Stimulated activated naive CD4-positive, alpha-beta T cell treated with Interleukin-2 at 50 U/mL for 16 hours (primary cell): ENCODE measurements at regions not wholly inside any gene's neighbourhood (a gene's known extent, or its start where the extent isn't known, plus 50 kb on each side); places are given as distances from the start of the nearest gene placed in this dataset.
"Not testable (repeated sequence)": the region's sequence is repeated elsewhere in the genome, so short reads cannot be mapped to it uniquely, and the experiment has no call there.

Experiments
- DNase-seq: peaks from one replicate; lab custom pipeline; 2025; lab: John Stamatoyannopoulos, UW

- DNase-seq = no peak
Observed at GRCh38 chr9:18032636-18033035, 441.3 kb upstream of the ADAMTSL1 start.

DNA sequence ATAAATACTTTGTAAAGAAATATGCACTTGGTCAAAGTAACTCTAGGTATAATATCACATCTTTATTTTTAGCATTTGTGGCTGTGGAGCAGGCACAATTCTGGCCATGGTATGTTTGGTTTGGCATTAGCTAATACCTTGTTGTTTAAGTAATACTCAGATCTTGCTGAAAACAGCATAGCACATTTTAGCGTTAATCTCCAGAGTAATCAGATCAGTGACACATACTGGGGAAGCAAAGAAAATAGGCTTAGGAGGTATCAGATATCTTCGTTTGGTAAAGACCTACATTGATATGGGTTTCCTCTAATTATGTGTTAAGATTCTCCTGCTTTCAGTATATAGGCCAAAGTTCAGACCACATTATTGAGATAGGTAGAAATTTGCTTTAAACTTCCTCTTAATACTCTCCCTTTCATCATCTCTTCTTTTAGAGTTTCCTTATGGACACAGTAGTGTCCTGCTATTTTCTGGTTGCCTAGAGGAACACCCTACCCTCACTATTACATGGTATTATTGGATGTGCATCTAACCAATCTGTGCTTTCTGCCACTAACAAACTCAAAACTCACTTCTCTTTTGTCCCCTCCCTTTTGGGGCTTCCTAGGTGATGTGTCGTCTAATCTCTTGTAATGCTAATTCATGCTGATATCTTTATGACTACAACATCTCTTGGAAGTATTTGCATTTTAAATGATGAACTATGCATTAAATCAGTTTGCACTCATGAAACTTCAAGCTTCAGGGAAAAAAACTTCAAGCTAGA is 437.3 kb upstream of the ADAMTSL1 start:
- no peak for DNase-seq

GRCh38 chr9:18037981-18038380 is 436.0 kb upstream of the ADAMTSL1 start:
- no peak for DNase-seq

DNA sequence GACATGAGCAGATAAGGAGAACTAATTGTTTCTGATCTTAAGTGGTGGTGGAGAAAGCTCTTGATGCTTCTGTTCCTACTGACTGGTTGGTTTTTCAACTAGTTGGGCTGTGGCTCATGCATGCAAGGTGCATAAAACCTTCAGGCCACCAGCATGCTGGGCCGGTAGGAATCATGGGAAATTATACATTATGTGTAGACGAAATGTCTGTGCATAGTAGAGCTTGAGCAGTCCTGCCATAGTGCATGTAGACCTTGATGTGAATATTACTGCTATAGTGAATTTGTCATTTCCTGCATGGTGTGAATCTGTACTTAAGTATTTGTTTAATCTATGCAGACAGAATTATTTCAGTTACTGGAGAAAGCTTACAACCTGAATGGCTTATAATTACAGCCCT is 433.6 kb upstream of the ADAMTSL1 start:
- no peak for DNase-seq

DNA sequence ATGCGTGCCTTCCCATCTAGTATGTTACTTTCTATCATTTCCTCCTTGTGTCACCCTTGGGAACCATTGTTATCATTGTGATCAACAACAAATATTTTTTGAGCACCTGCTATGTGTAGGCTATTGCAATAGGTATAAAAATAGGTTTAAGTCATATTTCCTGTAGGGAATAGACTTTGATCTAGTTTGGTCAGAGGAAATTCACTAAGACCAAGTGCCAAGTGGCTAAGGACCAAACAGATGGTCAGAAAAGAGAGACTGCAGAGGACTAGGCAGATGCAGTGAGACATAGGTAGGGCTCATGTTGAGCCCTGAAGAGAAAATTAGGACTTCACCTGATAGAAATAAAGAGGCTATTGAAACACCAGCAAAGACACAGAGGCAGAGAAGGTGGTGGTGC is 430.0 kb upstream of the ADAMTSL1 start:
- no peak for DNase-seq

GRCh38 chr9:18045326-18045725 is 428.6 kb upstream of the ADAMTSL1 start:
- DNase-seq = no peak

DNA sequence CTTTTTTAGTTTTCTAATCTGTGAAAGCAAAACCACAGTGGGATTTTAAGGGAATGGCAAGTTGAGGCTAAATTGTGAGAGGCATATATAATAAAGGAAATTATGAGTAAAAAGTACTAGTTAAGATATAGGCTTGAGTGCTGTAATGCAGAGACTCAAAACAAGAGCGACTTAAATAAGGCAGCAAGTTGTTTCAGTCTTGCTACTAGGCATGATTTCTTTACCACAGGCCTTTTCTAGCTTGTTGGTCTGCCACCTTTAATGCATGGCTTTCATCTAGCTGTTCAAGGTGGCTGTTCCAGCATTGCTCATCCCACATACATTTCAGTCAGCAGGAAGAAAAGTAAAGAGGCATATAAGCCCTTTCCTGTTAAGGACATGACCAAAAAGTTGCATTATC is 427.9 kb upstream of the ADAMTSL1 start:
- no peak for DNase-seq

GRCh38 chr9:18051638-18052037 is 422.3 kb upstream of the ADAMTSL1 start:
- no peak for DNase-seq

GRCh38 chr9:18052060-18052459 is 421.9 kb upstream of the ADAMTSL1 start:
- no peak for DNase-seq

GRCh38 chr9:18056269-18056992 is 417.5 kb upstream of the ADAMTSL1 start:
- DNase-seq = no peak

GRCh38 chr9:18056993-18057369 is 417.0 kb upstream of the ADAMTSL1 start:
- DNase-seq = no peak

DNA sequence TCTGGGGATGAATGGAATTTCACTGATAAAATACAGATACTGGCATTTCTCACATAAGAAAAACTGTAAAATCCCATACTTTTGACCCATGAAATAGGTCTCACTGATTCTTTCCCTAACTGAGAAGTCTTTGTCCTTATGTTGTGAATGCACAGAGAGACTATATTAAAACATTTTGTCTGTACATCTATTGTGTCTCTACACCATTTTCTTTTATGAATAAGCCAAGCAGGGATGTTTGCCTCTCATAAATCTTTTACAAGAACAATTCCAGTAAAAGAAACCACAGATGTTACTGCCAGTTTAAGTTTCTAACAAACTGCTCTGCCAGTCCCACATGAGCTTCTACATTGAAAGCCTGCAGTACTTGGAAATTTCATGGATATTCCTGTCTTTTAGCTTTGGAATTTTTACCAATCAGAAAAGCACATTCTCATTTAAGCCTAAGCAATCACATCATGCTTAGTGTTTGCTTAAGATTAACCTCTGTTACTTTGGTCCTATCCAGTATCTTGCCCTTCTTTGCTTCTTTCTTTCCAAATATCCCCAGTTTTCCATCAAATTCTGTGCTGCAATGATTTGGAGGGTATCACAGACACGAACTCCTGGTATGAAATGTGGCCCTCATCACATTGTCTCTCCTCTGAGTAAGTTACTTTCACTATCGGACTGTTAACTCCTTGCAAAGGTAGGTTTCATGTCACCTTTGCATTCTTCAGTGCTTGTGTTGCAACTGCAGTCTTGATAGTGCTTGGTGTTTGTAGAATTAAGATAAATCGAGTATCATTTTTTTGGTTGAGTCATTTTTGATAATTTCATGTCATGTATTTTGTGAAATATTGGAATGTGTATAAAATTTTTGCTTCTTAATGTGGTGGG is 415.1 kb upstream of the ADAMTSL1 start:
- DNase-seq = no peak

- no peak for DNase-seq
Observed at GRCh38 chr9:18059447-18059846, 414.5 kb upstream of the ADAMTSL1 start.

DNA sequence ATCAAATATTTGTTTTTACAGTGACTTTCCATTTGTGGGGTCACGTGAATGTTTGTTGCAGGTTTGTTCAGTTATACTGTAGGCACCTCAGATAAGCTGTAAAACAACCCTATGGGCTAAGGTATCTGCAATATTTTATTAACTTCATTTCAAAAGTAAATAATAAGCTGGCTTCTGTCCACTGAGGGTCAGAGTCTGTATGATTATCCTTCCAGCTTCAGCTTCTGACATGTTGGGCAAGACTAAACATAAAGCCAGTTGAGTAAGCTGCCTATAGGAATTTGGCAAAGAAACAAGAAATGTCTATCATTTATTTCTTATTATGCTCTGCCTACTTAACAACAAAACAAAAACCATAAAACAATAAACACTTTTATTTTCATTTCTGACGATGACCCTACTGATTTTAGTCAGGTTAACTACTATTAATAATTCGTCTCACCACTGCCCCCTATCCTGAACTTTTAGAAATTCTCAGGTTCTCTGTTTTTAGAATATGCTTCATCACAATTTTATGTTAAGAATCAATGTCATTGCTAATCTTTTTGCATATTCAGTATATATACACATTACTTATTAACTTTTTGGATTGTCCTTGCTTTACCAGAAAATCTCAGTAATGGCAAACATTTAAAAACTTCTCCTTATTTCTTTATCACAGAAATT is 413.6 kb upstream of the ADAMTSL1 start:
- no peak for DNase-seq

- DNase-seq = no peak
Observed at GRCh38 chr9:18061332-18061731, 412.6 kb upstream of the ADAMTSL1 start.

DNA sequence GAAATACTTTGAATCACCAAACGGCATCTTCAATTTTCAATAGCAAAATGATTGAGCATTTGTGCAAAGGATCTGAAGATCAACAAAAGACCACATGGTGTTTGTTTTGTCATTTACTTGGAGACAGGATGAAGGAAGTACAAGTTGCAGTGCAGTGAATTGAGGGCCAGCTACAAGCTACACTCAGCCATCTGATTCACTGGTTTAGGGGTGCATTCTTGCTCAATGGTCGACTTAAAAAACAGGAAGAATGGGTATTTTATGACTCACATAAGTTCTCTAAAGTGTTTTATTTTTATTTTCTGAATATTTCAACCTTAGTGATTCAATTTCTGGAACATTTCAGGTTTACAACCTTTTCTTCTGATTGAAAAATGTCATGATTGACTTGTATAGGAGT is 412.1 kb upstream of the ADAMTSL1 start:
- DNase-seq = no peak

GRCh38 chr9:18063856-18064390 is 410.0 kb upstream of the ADAMTSL1 start:
- no peak for DNase-seq

DNA sequence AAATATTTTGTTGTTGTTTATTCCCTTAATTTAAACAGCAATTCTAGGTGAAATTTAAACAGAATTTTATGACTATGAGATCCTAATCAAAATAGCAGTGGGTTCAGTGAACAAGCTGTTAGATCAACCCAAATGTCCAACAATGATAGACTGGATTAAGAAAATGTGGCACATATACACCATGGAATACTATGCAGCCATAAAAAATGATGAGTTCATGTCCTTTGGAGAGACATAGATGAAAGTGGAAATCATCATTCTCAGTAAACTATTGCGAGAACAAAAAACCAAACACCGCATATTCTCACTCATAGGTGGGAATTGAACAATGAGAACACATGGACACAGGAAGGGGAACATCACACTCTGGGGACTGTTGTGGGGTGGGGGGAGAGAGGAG is 407.3 kb upstream of the ADAMTSL1 start:
- not testable (repeated sequence) for DNase-seq

DNA sequence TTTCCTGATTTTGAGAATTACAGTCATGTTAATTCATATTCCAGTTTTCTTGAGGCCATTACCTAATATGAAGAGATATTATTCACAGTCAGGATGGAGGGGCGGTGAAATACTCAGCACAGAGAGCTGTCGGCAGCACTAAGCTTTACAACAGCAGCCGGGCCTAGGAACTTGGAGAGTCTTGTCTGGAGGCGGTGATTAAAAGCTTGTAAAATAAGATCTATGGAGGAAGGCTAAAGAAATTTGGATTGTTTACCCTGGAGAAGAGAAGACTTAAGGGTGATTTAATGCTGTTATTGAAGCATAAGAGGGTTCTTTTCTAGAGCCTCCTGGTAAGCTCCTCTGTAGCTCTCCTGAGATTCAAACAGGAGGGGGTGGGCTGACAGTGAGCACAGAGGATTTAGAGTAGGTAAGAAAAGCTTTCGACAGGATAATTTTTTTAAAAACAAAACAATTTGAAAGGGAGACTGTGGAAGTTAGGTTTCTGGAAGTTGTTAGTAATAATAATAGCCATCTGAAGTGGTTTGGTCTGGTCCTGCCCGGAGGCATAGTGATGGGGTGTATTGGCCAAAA is 406.3 kb upstream of the ADAMTSL1 start:
- DNase-seq = no peak

DNA sequence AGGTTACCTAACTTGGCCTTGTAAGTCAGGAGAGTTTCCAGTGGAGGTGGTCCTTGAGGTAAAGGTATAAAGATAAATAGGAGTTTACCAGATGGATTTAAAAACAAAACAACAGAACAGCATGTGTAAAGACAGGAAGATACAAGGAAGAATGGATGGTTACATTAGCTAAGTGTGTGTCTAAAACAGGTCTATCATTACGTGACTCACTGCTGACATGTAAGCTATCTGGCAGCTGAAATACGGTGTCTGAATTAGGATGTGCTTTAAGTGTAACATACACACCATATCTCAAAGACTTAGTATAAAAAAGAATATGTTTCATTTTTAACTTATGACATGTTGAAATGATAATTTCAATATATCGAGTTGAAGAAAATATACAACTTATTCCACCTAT is 405.1 kb upstream of the ADAMTSL1 start:
- no peak for DNase-seq

DNA sequence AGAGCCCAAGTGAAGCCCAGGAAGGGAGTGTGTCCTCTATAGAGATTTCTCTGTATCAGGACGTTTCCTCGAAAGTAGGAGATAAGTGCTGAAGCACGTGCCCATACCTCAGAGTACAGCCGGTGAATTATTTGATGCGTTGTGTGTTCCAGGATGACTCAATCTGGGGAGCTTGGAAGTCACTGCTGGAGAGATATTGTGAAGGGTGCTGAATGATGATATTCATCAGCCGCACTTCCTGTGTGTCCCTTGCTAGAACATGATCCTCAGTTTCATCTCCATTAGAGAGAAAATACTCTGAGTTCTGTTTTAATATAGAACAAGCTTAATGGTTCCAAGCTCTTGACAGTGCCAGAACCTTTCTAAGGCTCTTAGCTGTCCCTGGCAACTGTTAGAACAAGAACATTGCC is 402.3 kb upstream of the ADAMTSL1 start:
- DNase-seq = no peak

GRCh38 chr9:18073002-18073401 is 401.0 kb upstream of the ADAMTSL1 start:
- DNase-seq = no peak
